ENCODE measurements at regions not wholly inside any gene's neighbourhood (a gene's known extent, or its start where the extent isn't known, plus 50 kb on each side); places are given as distances from the start of the nearest gene placed in this dataset.
A peak's percentile ranks its signal among the peaks of the same experiment; 100 is the strongest.

DNA sequence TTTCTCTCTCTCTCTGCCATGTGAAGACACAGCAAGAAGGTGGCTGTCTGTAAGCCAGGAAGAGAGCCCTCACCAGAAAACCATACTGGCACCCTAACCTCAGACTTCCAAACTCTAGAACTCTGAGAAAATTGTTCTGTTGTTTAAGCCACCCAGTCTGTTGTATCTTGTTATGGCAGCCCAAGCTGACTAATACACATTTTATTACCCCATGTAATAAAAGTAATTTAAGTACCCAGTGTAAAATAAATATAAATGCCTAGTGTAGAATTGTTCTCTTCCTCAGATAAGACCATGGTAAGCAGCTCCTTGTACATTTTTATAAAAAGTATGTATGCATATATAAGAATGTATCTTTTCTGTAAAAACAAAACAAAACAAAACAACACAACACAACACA lies 119.7 kb downstream of the DTL start:
- Histone ChIP-seq H3K79me2 (ENCODE audit: insufficient read depth, low read length) (no peaks in the 10 kb centered on the region), H3K4me2 (ENCODE audit: insufficient read depth, low read length) (no peak overlapping the region), H3K9me3 (ENCODE audit: low read depth, low read length) (no peaks in the 10 kb centered on the region), H3K4me3 (ENCODE audit: insufficient read depth, low read length) (no peak overlapping the region), H3K27ac (ENCODE audit: low read depth, low read length) (no peak overlapping the region), H3K36me3 (ENCODE audit: insufficient read depth, low read length) (no peaks in the 10 kb centered on the region), H3K4me1 (ENCODE audit: insufficient read depth, low read length) (no peaks in the 10 kb centered on the region), H2AFZ (ENCODE audit: low read length) (no peak overlapping the region), H3K27me3 (ENCODE audit: insufficient read depth, low read length) (no peaks in the 10 kb centered on the region), H4K20me1 (ENCODE audit: insufficient read depth, low read length) (no peaks in the 10 kb centered on the region)
- TF ChIP-seq, protein P1, sequence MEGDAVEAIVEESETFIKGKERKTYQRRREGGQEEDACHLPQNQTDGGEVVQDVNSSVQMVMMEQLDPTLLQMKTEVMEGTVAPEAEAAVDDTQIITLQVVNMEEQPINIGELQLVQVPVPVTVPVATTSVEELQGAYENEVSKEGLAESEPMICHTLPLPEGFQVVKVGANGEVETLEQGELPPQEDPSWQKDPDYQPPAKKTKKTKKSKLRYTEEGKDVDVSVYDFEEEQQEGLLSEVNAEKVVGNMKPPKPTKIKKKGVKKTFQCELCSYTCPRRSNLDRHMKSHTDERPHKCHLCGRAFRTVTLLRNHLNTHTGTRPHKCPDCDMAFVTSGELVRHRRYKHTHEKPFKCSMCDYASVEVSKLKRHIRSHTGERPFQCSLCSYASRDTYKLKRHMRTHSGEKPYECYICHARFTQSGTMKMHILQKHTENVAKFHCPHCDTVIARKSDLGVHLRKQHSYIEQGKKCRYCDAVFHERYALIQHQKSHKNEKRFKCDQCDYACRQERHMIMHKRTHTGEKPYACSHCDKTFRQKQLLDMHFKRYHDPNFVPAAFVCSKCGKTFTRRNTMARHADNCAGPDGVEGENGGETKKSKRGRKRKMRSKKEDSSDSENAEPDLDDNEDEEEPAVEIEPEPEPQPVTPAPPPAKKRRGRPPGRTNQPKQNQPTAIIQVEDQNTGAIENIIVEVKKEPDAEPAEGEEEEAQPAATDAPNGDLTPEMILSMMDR (IDR thresholded peaks at IDR 0.05; ENCODE audit: extremely low read depth, low read depth, low read length): no peak
- no peak for DNase-seq (ENCODE audit: insufficient read length, low spot score, missing footprints)

DNA sequence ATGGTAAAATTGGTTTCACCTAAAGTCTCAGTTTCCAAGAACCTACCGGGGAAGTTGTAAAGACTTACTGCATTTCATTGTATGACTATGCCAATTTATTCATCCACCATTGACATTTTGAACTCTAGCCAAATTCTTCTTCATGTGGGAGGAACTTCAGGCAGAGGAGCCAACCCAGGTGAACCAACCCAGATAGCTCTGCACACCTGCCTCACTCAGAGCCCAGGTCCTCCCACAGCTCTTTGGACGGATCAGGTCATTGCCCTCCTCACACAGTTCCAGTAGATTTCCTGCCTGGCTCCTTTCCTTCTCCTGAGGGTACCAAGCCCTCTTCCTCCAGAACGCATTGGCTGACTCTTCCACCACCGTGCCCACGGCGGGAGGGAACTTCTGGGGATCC lies 121.7 kb downstream of the DTL start:
- Histone ChIP-seq H2AFZ (ENCODE audit: low read length) (no peak overlapping the region), H3K4me2 (ENCODE audit: insufficient read depth, low read length) (no peak overlapping the region), H3K27ac (ENCODE audit: low read depth, low read length) (no peak overlapping the region), H3K79me2 (ENCODE audit: insufficient read depth, low read length) (no peaks in the 10 kb centered on the region), H3K9me3 (ENCODE audit: low read depth, low read length) (no peaks in the 10 kb centered on the region), H3K36me3 (ENCODE audit: insufficient read depth, low read length) (no peaks in the 10 kb centered on the region), H3K4me3 (ENCODE audit: insufficient read depth, low read length) (no peak overlapping the region), H4K20me1 (ENCODE audit: insufficient read depth, low read length) (no peaks in the 10 kb centered on the region), H3K27me3 (ENCODE audit: insufficient read depth, low read length) (no peaks in the 10 kb centered on the region), H3K4me1 (ENCODE audit: insufficient read depth, low read length) (peaks cover 12% of the 10 kb centered on the region)
- TF ChIP-seq, protein P1 (IDR thresholded peaks at IDR 0.05; ENCODE audit: extremely low read depth, low read depth, low read length): no peak
- DNase-seq (ENCODE audit: insufficient read length, low spot score, missing footprints): no peak

DNA sequence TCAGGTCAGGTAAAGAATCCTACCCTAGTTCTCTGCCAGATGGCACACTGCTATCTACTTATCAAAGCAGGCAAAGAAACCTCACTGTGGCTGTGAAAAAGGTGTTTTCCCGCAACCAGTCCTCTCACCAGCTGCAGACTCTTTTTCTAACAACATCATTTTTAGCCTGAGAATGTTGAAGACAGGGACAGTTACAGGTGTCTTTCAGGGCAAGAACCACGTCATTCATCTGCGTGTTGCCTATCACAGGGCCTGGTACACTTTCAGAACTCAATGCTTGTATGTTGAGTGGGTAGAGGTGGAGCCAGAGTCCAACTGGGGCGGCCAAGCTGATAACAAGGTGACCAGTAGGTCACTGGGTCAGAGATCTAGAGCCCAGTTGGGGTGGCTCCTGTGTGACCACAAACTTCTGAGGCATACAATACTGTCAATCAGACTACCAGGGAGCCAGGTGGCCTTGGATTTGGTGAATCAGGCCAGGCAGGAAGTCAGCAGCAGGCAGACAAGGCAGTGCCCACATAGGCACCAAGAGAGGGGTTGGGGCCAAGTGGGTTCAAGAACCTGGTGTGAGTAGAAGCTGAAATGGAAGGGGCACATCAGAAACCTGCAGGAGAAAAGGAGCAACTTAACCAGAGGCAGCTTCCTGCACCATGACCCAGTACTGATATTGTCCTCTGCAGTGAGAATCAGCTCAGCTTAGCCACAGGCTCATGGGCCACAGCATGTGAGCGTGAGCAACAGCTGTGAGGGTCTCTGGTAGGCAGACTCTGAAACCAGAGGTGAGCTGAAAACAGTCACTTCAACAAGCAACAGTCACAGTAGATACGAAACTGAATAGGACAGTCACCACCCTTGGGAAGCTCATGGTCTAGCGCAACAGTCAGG lies 123.6 kb downstream of the DTL start:
- H3K4me1 ChIP-seq (ENCODE audit: insufficient read depth, low read length): peaks cover 16% of the 10 kb centered on the region
- TF ChIP-seq, protein P1 (IDR thresholded peaks at IDR 0.05; ENCODE audit: extremely low read depth, low read depth, low read length): no peak
- H4K20me1 ChIP-seq (ENCODE audit: insufficient read depth, low read length): no peaks in the 10 kb centered on the region
- H3K27ac ChIP-seq (ENCODE audit: low read depth, low read length): no peak overlapping the region
- H2AFZ ChIP-seq (ENCODE audit: low read length): no peak overlapping the region
- no peak for DNase-seq (ENCODE audit: insufficient read length, low spot score, missing footprints)
- H3K36me3 ChIP-seq (ENCODE audit: insufficient read depth, low read length): no peaks in the 10 kb centered on the region
- no peaks in the 10 kb centered on the region for H3K27me3 ChIP-seq (ENCODE audit: insufficient read depth, low read length)
- H3K79me2 ChIP-seq (ENCODE audit: insufficient read depth, low read length): no peaks in the 10 kb centered on the region
- no peak overlapping the region for H3K4me2 ChIP-seq (ENCODE audit: insufficient read depth, low read length)
- no peak overlapping the region for H3K4me3 ChIP-seq (ENCODE audit: insufficient read depth, low read length)
- H3K9me3 ChIP-seq (ENCODE audit: low read depth, low read length): no peaks in the 10 kb centered on the region

DNA sequence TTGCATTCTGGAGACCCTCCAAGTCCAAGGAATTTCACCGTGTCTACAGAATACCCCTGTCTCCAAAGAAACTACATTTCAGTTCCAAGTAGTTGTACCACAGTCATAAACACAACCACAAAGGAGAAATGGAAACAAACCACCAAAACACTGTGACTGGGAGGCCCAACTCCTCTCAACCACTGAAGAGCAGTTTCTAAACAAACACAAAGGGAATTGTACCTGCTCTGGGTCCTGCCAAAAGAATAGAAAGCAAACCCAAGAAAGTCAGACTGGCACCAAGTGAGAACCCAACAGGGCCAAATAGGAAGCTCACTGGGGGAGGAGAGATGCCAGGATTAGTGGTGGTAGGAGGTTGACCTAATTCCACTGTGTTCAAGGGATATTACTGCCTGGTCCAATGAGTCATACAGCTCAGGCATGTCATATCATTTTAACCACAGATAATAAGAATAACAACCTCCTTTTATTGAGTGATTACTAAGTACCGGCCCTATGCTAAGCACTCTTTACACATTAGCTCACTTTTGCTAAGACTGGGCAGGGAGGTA lies 123.9 kb upstream of the PPP2R5A start:
- no peak overlapping the region for H3K4me3 ChIP-seq (ENCODE audit: insufficient read depth, low read length)
- peak overlapping the region; percentile 34 for H3K27ac ChIP-seq (ENCODE audit: low read depth, low read length)
- no peak overlapping the region for H2AFZ ChIP-seq (ENCODE audit: low read length)
- TF ChIP-seq, protein P1 (IDR thresholded peaks at IDR 0.05; ENCODE audit: extremely low read depth, low read depth, low read length): no peak
- H3K4me1 ChIP-seq (ENCODE audit: insufficient read depth, low read length): peaks cover 16% of the 10 kb centered on the region
- no peaks in the 10 kb centered on the region for H3K27me3 ChIP-seq (ENCODE audit: insufficient read depth, low read length)
- DNase-seq (ENCODE audit: insufficient read length, low spot score, missing footprints): peak; percentile 92
- no peaks in the 10 kb centered on the region for H4K20me1 ChIP-seq (ENCODE audit: insufficient read depth, low read length)
- H3K79me2 ChIP-seq (ENCODE audit: insufficient read depth, low read length): no peaks in the 10 kb centered on the region
- no peaks in the 10 kb centered on the region for H3K9me3 ChIP-seq (ENCODE audit: low read depth, low read length)
- H3K36me3 ChIP-seq (ENCODE audit: insufficient read depth, low read length): no peaks in the 10 kb centered on the region
- peak overlapping the region; percentile 33 for H3K4me2 ChIP-seq (ENCODE audit: insufficient read depth, low read length)
